ENCODE measurements at regions not wholly inside any gene's neighbourhood (a gene's known extent, or its start where the extent isn't known, plus 50 kb on each side); places are given as distances from the start of the nearest gene placed in this dataset.

DNA sequence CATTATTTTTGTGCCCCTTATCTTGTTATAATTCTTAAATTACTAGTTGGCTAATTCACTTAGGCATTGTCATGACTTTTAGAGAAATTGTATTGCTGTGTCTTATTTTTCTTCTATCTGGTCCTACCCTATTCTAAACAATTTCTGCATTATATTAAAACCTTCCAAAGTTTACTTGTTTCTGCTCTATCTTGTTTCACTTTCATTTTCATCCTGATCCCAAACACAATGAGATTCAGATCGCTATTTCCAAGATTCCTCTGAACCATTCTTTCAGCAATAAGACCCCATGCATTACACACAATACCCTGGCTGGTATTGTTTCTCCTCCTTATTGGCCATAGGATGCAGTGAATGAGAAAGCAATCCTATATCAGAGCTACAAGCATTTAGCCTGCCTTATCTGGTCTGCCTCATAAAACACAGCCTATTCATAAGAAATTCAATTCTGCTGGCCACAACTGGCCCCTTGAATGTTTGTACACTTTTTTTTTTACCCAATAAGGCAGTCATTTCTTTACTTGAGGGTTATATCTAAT, 69.9 kb upstream of the POU3F2 start:
- TF ChIP-seq, protein P1, sequence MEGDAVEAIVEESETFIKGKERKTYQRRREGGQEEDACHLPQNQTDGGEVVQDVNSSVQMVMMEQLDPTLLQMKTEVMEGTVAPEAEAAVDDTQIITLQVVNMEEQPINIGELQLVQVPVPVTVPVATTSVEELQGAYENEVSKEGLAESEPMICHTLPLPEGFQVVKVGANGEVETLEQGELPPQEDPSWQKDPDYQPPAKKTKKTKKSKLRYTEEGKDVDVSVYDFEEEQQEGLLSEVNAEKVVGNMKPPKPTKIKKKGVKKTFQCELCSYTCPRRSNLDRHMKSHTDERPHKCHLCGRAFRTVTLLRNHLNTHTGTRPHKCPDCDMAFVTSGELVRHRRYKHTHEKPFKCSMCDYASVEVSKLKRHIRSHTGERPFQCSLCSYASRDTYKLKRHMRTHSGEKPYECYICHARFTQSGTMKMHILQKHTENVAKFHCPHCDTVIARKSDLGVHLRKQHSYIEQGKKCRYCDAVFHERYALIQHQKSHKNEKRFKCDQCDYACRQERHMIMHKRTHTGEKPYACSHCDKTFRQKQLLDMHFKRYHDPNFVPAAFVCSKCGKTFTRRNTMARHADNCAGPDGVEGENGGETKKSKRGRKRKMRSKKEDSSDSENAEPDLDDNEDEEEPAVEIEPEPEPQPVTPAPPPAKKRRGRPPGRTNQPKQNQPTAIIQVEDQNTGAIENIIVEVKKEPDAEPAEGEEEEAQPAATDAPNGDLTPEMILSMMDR (IDR thresholded peaks at IDR 0.05) = no peak
- no peak for TF ChIP-seq POLR2A (IDR thresholded peaks at IDR 0.05)
